Gastrocnemius medialis (tissue), 4 donors: ENCODE measurements at regions not wholly inside any gene's neighbourhood (a gene's known extent, or its start where the extent isn't known, plus 50 kb on each side); places are given as distances from the start of the nearest gene placed in this dataset.

ENCODE experiments used
- POLR2A ChIP-seq, 2 donors: fragments of 450-650 bp; IDR thresholded peaks; one replicate each; pipeline ENCODE4 v1.6.1; 2017; ENCODE audit warnings: antibody characterized with exemption in 2 of 2, mild to moderate bottlenecking in 2 of 2, moderate library complexity in 2 of 2
- TF ChIP-seq, protein P1 (sequence below), 5 experiments: fragments of 450-650 bp in 3 of 5; fragments of 200-600 bp in 2 of 5; sonication (generic) in 2 of 5; IDR thresholded peaks in 4 of 5; conservative IDR thresholded peaks in 1 of 5; 1 replicate in 4 of 5; 2 replicates in 1 of 5; pipeline ENCODE4 v1.5.1; 2016 to 2019; ENCODE audit warnings: antibody characterized with exemption in 5 of 5, mild to moderate bottlenecking in 3 of 5, moderate library complexity in 3 of 5

DNA sequence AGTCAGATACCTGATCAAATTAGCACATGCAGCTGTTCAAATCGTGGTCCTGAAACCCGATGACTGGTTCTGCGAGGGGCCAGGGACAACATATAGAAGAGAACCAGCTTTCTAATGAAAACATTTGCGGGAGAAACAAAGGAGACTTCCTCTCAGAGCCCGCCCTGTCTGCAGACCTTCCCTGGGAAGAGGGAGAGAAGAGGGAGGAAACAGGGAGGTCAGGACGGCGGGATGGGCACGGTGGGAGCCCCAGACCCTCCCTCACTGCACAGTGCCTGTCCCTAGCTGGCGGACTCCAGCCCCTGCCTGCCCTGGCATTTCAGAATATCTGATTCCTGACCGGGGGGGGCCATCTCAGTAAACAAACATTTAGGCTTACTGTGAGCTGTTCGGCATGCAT lies 317.3 kb downstream of the FOXL1 start:
- TF ChIP-seq, protein P1, sequence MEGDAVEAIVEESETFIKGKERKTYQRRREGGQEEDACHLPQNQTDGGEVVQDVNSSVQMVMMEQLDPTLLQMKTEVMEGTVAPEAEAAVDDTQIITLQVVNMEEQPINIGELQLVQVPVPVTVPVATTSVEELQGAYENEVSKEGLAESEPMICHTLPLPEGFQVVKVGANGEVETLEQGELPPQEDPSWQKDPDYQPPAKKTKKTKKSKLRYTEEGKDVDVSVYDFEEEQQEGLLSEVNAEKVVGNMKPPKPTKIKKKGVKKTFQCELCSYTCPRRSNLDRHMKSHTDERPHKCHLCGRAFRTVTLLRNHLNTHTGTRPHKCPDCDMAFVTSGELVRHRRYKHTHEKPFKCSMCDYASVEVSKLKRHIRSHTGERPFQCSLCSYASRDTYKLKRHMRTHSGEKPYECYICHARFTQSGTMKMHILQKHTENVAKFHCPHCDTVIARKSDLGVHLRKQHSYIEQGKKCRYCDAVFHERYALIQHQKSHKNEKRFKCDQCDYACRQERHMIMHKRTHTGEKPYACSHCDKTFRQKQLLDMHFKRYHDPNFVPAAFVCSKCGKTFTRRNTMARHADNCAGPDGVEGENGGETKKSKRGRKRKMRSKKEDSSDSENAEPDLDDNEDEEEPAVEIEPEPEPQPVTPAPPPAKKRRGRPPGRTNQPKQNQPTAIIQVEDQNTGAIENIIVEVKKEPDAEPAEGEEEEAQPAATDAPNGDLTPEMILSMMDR (IDR thresholded peaks at IDR 0.05 in 4 of 5, conservative IDR thresholded peaks at IDR 0.05 in 1 of 5), result no peak
- TF ChIP-seq POLR2A (IDR thresholded peaks at IDR 0.05), result no peak
